ENCODE measurements at regions not wholly inside any gene's neighbourhood (a gene's known extent, or its start where the extent isn't known, plus 50 kb on each side); places are given as distances from the start of the nearest gene placed in this dataset.
A peak's percentile ranks its signal among the peaks of the same experiment; 100 is the strongest.

DNA sequence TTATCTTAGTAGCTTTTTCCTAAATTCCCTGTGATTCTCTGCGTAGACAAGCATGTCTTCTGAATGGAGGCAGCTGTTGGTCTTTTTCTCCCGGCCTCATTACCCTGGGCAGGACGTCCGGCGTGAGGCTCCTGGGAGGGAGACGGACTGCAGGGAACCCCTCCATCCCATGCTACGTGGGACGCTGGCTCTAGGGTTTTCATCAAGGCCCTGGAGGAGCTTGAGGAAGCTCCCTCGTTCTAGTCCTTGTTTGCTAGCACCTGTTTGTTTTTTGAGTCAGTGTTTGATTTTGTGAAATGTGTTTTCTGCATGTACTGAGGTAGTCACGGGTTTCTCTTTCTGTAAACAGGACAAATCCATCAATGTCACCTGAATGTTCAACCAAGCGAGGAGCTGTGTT is 99.3 kb upstream of the TMEM18 start:
- TF ChIP-seq CTCF (conservative IDR thresholded peaks at IDR 0.05; ENCODE audit: low read depth in 2 of 2) (no peak), ETS1 (IDR thresholded peaks at IDR 0.05) (no peak), JUNB (IDR thresholded peaks at IDR 0.05; ENCODE audit: unreplicated experiment) (no peak), ZNF114 (CRISPR knock-in tag; IDR thresholded peaks at IDR 0.05) (no peak), ZNF331 (CRISPR knock-in tag; IDR thresholded peaks at IDR 0.05; ENCODE audit: low read depth) (no peak), EZH2phosphoT487 (IDR thresholded peaks at IDR 0.05; ENCODE audit: unreplicated experiment) (no peak), NANOG (IDR thresholded peaks at IDR 0.05; ENCODE audit: borderline replicate concordance) (no peak), ZNF462 (CRISPR knock-in tag; IDR thresholded peaks at IDR 0.05) (no peak), EZH2 (IDR thresholded peaks at IDR 0.05; ENCODE audit: low read depth, unreplicated experiment) (no peak), CREB1 (CRISPR knock-in tag; IDR thresholded peaks at IDR 0.05; ENCODE audit: low read depth) (no peak), STAT1 (IDR thresholded peaks at IDR 0.05; ENCODE audit: unreplicated experiment) (no peak), POLR2AphosphoS5 (IDR thresholded peaks at IDR 0.05; ENCODE audit: low read depth) (no peak)
- TF ChIP-seq, protein P1, sequence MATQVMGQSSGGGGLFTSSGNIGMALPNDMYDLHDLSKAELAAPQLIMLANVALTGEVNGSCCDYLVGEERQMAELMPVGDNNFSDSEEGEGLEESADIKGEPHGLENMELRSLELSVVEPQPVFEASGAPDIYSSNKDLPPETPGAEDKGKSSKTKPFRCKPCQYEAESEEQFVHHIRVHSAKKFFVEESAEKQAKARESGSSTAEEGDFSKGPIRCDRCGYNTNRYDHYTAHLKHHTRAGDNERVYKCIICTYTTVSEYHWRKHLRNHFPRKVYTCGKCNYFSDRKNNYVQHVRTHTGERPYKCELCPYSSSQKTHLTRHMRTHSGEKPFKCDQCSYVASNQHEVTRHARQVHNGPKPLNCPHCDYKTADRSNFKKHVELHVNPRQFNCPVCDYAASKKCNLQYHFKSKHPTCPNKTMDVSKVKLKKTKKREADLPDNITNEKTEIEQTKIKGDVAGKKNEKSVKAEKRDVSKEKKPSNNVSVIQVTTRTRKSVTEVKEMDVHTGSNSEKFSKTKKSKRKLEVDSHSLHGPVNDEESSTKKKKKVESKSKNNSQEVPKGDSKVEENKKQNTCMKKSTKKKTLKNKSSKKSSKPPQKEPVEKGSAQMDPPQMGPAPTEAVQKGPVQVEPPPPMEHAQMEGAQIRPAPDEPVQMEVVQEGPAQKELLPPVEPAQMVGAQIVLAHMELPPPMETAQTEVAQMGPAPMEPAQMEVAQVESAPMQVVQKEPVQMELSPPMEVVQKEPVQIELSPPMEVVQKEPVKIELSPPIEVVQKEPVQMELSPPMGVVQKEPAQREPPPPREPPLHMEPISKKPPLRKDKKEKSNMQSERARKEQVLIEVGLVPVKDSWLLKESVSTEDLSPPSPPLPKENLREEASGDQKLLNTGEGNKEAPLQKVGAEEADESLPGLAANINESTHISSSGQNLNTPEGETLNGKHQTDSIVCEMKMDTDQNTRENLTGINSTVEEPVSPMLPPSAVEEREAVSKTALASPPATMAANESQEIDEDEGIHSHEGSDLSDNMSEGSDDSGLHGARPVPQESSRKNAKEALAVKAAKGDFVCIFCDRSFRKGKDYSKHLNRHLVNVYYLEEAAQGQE (IDR thresholded peaks at IDR 0.05; ENCODE audit: unreplicated experiment), result no peak
- no peak overlapping the region for H3K27ac ChIP-seq (ENCODE audit: low read depth)
- Mint-ChIP-seq H3K36me3 (ENCODE audit: low read depth) (no peaks in the 10 kb centered on the region; the same call in 2 of the 3 replicates), H3K4me1 (peaks cover 48% of the 10 kb centered on the region), H3K9me3 (no peaks in the 10 kb centered on the region), H3K27me3 (ENCODE audit: insufficient read depth, low read depth, poor library complexity) (peaks cover 4% of the 10 kb centered on the region), H3K27ac (no peak overlapping the region), H3K4me3 (no peak overlapping the region)
- DNase-seq (ENCODE audit: low spot score), result no peak
- H3K79me2 ChIP-seq (replicated peaks; ENCODE audit: insufficient read depth), result no peaks in the 10 kb centered on the region
- peak overlapping the region; percentile 0; the same call in 1 of the 2 replicates for H2AFZ ChIP-seq
- H3K4me1 ChIP-seq (ENCODE audit: insufficient read depth), result peaks cover 31% of the 10 kb centered on the region
- no peaks in the 10 kb centered on the region for H3K9me2 ChIP-seq (ENCODE audit: insufficient read depth)
- ATAC-seq, result no peak
- H3K4me2 ChIP-seq, result no peak overlapping the region
- no peaks in the 10 kb centered on the region for H4K20me1 ChIP-seq (replicated peaks; ENCODE audit: insufficient read depth)
- no peaks in the 10 kb centered on the region for H3K36me3 ChIP-seq (ENCODE audit: insufficient read depth)
- no peaks in the 10 kb centered on the region for H3K27me3 ChIP-seq (ENCODE audit: insufficient read depth)
- no peaks in the 10 kb centered on the region for H3F3A ChIP-seq (replicated peaks; ENCODE audit: low read depth)
- H3K4me3 ChIP-seq, result no peak overlapping the region

All from GM23338 (cell line).